ENCODE measurements at regions not wholly inside any gene's neighbourhood (a gene's known extent, or its start where the extent isn't known, plus 50 kb on each side); places are given as distances from the start of the nearest gene placed in this dataset.
"Not testable (repeated sequence)": the region's sequence is repeated elsewhere in the genome, so short reads cannot be mapped to it uniquely, and the experiment has no call there.

- DNase-seq, result not testable (repeated sequence)
Measured at GRCh38 chr16:88268186-88268970, 114.4 kb upstream of the ZNF469 start.

GRCh38 chr16:88270171-88270790 lies 112.5 kb upstream of the ZNF469 start:
- DNase-seq, result not testable (repeated sequence)

GRCh38 chr16:88271296-88271695 lies 111.5 kb upstream of the ZNF469 start:
- not testable (repeated sequence) for DNase-seq

GRCh38 chr16:88271776-88272175 lies 111.0 kb upstream of the ZNF469 start:
- not testable (repeated sequence) for DNase-seq

GRCh38 chr16:88272437-88272836 lies 110.3 kb upstream of the ZNF469 start:
- not testable (repeated sequence) for DNase-seq

GRCh38 chr16:88274126-88274750 lies 108.5 kb upstream of the ZNF469 start:
- DNase-seq, result not testable (repeated sequence)

- DNase-seq, result no peak
Measured at GRCh38 chr16:88274847-88275246, 107.9 kb upstream of the ZNF469 start.

GRCh38 chr16:88275336-88276122 lies 107.2 kb upstream of the ZNF469 start:
- not testable (repeated sequence) for DNase-seq

GRCh38 chr16:88276123-88276588 lies 106.6 kb upstream of the ZNF469 start:
- DNase-seq, result not testable (repeated sequence)

- DNase-seq, result no peak
Measured at GRCh38 chr16:88276591-88276990, 106.2 kb upstream of the ZNF469 start.

GRCh38 chr16:88279998-88280397 lies 102.8 kb upstream of the ZNF469 start:
- DNase-seq, result no peak

GRCh38 chr16:88281858-88282563 lies 100.7 kb upstream of the ZNF469 start:
- DNase-seq, result no peak

- DNase-seq, result no peak
Measured at GRCh38 chr16:88282564-88283395, 100.0 kb upstream of the ZNF469 start.

GRCh38 chr16:88283596-88283995 lies 99.2 kb upstream of the ZNF469 start:
- DNase-seq, result no peak

GRCh38 chr16:88284101-88284500 lies 98.7 kb upstream of the ZNF469 start:
- DNase-seq, result no peak

GRCh38 chr16:88284626-88285513 lies 97.9 kb upstream of the ZNF469 start:
- DNase-seq, result no peak

GRCh38 chr16:88285514-88285822 lies 97.3 kb upstream of the ZNF469 start:
- DNase-seq, result no peak

- no peak for DNase-seq
Measured at GRCh38 chr16:88286301-88286923, 96.3 kb upstream of the ZNF469 start.

GRCh38 chr16:88287219-88287618 lies 95.5 kb upstream of the ZNF469 start:
- DNase-seq, result no peak

Measured in skin of body (tissue), 1 donor.